Heart right ventricle (tissue), 16 donors: ENCODE measurements at regions not wholly inside any gene's neighbourhood (a gene's known extent, or its start where the extent isn't known, plus 50 kb on each side); places are given as distances from the start of the nearest gene placed in this dataset.
"Not testable (repeated sequence)": the region's sequence is repeated elsewhere in the genome, so short reads cannot be mapped to it uniquely, and the experiment has no call there.

Experiments
- ATAC-seq, 8 donors: fragments of 200-7000 bp; cut with Tn5 transposase; one replicate each; pipeline ENCODE4 v1.9.1; 2020; ENCODE audit warnings: mild to moderate bottlenecking in 8 of 8, moderate library complexity in 8 of 8, moderate number of reproducible peaks in 1 of 8
- DNase-seq, 2 donors: peaks; one replicate each; pipeline ENCODE4 v3.0.0-alpha.2; 2020
- H3K27ac ChIP-seq, 10 donors: fragments of 200-600 bp; sonication (generic) in 2 of 10; one replicate each; pipeline versions ENCODE4 v1.5.0 to v1.8.0; 2020 to 2022; ENCODE audit warnings: mild to moderate bottlenecking in 3 of 10
- H3K27me3 ChIP-seq, 7 donors: fragments of 200-600 bp; one replicate each; pipeline ENCODE4 v1.8.0; 2021 to 2022; ENCODE audit warnings: mild to moderate bottlenecking in 2 of 7
- H3K36me3 ChIP-seq, 9 donors: fragments of 200-600 bp; sonication (generic) in 1 of 9; one replicate each; pipeline versions ENCODE4 v1.5.0 to v1.8.0; 2020 to 2022; ENCODE audit warnings: mild to moderate bottlenecking in 2 of 9
- H3K4me1 ChIP-seq, 9 donors: fragments of 200-600 bp; sonication (generic) in 1 of 9; one replicate each; pipeline versions ENCODE4 v1.5.0 to v1.8.0; 2020 to 2022; ENCODE audit warnings: mild to moderate bottlenecking in 4 of 9
- H3K4me3 ChIP-seq, 10 donors: fragments of 200-600 bp; sonication (generic) in 2 of 10; one replicate each; pipeline versions ENCODE4 v1.5.0 to v1.8.0; 2020 to 2022; ENCODE audit warnings: mild to moderate bottlenecking in 7 of 10, moderate library complexity in 2 of 10
- H3K9me3 ChIP-seq, 11 donors: fragments of 200-600 bp in 10 of 11; sonication (generic) in 2 of 11; one replicate each; pipeline versions ENCODE4 v1.5.0 to v1.8.0; 2013 to 2022; ENCODE audit warnings: mild to moderate bottlenecking in 2 of 11, control low read depth in 1 of 11, moderate library complexity in 1 of 11
- WGBS, 2 donors: extraction: QIAGEN DNeasy Blood & Tissue Kit; methylation state at CpG; one replicate each; pipeline ENCODE4 v1.1.7; 2013; ENCODE audit warnings: inconsistent platforms in 1 of 2; 5-methylcytosine and 5-hydroxymethylcytosine counted together
- intact Hi-C, 10 donors: fragments of 100-400 bp; cut with DNase I; formaldehyde crosslinking; loops; one replicate each; pipeline versions ENCODE4 v1.11.1 to v1.14.2; 2022
- TF ChIP-seq, protein P1 (sequence below), 9 donors: fragments of 200-600 bp; sonication (generic) in 2 of 9; IDR thresholded peaks; one replicate each; pipeline versions ENCODE4 v1.5.0 to v1.8.0; 2021 to 2022; ENCODE audit warnings: antibody characterized with exemption in 9 of 9, mild to moderate bottlenecking in 5 of 9, moderate library complexity in 1 of 9
- donor health status: Arrhythmogenic right ventricular cardiomyopathy.
- donor health status: ischemic (EF 13 %, LVEDD 7.1; RV severe dilation, severe dysfunction).
- donor health status: healthy with polysubstance abuse.
- donor health status: DM: no; HTN: yes; CAD: no.
- donor health status: DM: no; HTN: no; CAD: no.
- donor health status: ischemic (EF 25% LVEDD 6.9; RV normal size, moderate dysfunction).
- donor health status: ischemic (EF 25% LVEDD 5.7; RV mildly dilated, moderate dysfunction).
- donor health status: healthy.
- donor health status: DM: yes; HTN: yes; CAD: no.
- donor health status: Ischemic cardiomyopathy.
- donor health status: ischemic (EF 35%, LVEDD 5.7; RV mildly dilated, moderate dysfunction).
- donor health status: nonischemic (EF 11% LVEDD 7.7; RV severe dilation, severe dysfunction).
- donor health status: DM: yes; HTN: yes; CAD: no.
- donor health status: PGD.
- donor health status: ischemic (EF 29% LVEDD 5.4; RV normal size, mild dysfunction).
- donor health status: nonischemic (EF 23%, LVEDD 6.1; RV moderate dilation, normal function).

GRCh38 chr6:19571176-19571575 is 266.0 kb upstream of the ID4 start:
- Histone ChIP-seq H3K9me3 (peaks cover 0 to 9% (median 0%) of the 10 kb centered on the region in 11 donors), H3K4me1 (no peaks in the 10 kb centered on the region), H3K36me3 (no peaks in the 10 kb centered on the region), H3K27ac (no peak overlapping the region), H3K4me3 (no peak overlapping the region), H3K27me3 (no peaks in the 10 kb centered on the region)
- no peak for DNase-seq
- WGBS, 2 donors, result 78 to 80% methylated on average over 3 of the region's 3 CpGs
- TF ChIP-seq, protein P1, sequence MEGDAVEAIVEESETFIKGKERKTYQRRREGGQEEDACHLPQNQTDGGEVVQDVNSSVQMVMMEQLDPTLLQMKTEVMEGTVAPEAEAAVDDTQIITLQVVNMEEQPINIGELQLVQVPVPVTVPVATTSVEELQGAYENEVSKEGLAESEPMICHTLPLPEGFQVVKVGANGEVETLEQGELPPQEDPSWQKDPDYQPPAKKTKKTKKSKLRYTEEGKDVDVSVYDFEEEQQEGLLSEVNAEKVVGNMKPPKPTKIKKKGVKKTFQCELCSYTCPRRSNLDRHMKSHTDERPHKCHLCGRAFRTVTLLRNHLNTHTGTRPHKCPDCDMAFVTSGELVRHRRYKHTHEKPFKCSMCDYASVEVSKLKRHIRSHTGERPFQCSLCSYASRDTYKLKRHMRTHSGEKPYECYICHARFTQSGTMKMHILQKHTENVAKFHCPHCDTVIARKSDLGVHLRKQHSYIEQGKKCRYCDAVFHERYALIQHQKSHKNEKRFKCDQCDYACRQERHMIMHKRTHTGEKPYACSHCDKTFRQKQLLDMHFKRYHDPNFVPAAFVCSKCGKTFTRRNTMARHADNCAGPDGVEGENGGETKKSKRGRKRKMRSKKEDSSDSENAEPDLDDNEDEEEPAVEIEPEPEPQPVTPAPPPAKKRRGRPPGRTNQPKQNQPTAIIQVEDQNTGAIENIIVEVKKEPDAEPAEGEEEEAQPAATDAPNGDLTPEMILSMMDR (IDR thresholded peaks at IDR 0.05), result no peak
- intact Hi-C loops, result no loop called here
- no peak for ATAC-seq

GRCh38 chr6:19578481-19578880 is 258.7 kb upstream of the ID4 start:
- Histone ChIP-seq H3K27me3 (no peaks in the 10 kb centered on the region), H3K9me3 (peaks cover 0 to 26% (median 6%) of the 10 kb centered on the region in 11 donors), H3K4me3 (no peak overlapping the region), H3K27ac (no peak overlapping the region), H3K4me1 (no peaks in the 10 kb centered on the region), H3K36me3 (no peaks in the 10 kb centered on the region)
- TF ChIP-seq, protein P1 (IDR thresholded peaks at IDR 0.05), result no peak
- 77 to 89% methylated on average over 4 of the region's 4 CpGs for WGBS, 2 donors
- ATAC-seq (no peak), DNase-seq (no peak)
- intact Hi-C loops, result no loop called here

- WGBS, 2 donors, result 84 to 96% methylated on average over 4 of the region's 4 CpGs
- H3K4me1 ChIP-seq, ATAC-seq, H3K27ac ChIP-seq, intact Hi-C loops, DNase-seq, H3K36me3 ChIP-seq, H3K27me3 ChIP-seq, H3K4me3 ChIP-seq: not testable (repeated sequence)
- H3K9me3 ChIP-seq, result peaks cover 0 to 17% (median 1%) of the 10 kb centered on the region in 11 donors
Observed at GRCh38 chr6:19584207-19584606, 253.0 kb upstream of the ID4 start.

DNA sequence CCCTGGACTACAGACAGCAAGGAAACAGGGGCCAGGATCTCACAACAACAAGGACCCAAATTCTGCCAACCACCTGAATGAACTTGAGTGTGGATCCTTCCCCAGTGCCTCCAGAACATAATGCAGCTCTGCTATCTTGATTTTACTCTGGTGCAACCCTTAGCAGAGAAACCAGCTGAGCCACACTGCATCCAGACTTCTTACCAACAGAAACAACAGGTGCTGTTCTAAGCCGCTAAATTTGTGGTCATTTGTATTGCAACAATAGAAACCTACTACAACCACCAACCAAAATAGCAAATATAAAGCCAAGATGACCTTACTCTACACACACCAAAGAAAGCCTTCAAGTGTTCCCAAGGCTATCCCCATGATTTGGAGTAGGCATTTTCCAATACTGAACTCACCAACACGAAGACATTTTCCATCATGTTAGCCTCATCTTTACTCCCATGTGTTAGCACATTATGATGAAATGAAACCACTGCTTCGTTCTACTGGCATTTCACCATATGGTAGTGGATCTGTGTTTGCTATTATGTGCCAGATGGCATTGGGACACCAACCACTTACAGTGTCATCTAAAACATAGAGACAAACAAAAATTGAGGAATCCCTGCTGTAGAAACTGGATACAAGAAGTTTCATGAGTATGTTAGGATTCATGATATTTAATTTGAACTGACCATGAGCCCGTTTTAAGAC is 249.8 kb upstream of the ID4 start:
- Histone ChIP-seq H3K4me1 (no peaks in the 10 kb centered on the region), H3K36me3 (no peaks in the 10 kb centered on the region), H3K27me3 (no peaks in the 10 kb centered on the region), H3K4me3 (no peak overlapping the region), H3K9me3 (peaks cover 0 to 10% (median 0%) of the 10 kb centered on the region in 11 donors), H3K27ac (no peak overlapping the region)
- intact Hi-C loops, result no loop called here
- WGBS, 2 donors, result 71 to 86% methylated on average over 4 of the region's 4 CpGs
- TF ChIP-seq, protein P1 (IDR thresholded peaks at IDR 0.05), result no peak
- DNase-seq (no peak), ATAC-seq (no peak)

- DNase-seq (no peak), ATAC-seq (no peak)
- Histone ChIP-seq H3K4me3 (no peak overlapping the region), H3K27ac (no peak overlapping the region), H3K36me3 (no peaks in the 10 kb centered on the region), H3K27me3 (no peaks in the 10 kb centered on the region), H3K4me1 (no peaks in the 10 kb centered on the region), H3K9me3 (peaks cover 0 to 1% (median 0%) of the 10 kb centered on the region in 11 donors)
- WGBS, 2 donors, result 80 to 85% methylated on average over 5 of the region's 5 CpGs
- TF ChIP-seq, protein P1 (IDR thresholded peaks at IDR 0.05), result no peak
- intact Hi-C loops, result no loop called here
Observed at GRCh38 chr6:19590501-19591131, 246.6 kb upstream of the ID4 start.
